Thoracic aorta (tissue), 2 donors: ENCODE measurements at regions not wholly inside any gene's neighbourhood (a gene's known extent, or its start where the extent isn't known, plus 50 kb on each side); places are given as distances from the start of the nearest gene placed in this dataset.

Experiments
- ATAC-seq: fragments of 150-250 bp; one replicate; pipeline ENCODE4 v1.8.0; 2017; ENCODE audit warnings: low read depth; ENCODE audit not compliant: insufficient number of reproducible peaks, low FRiP score
- DNase-seq: peaks from one replicate; pipeline ENCODE4 v3.0.0-alpha.2; 2020; ENCODE audit warnings: low spot score
- H3K27ac ChIP-seq, 2 donors: fragments of 200-600 bp; sonication (generic); 1 replicate in 1 of 2; 2 replicates in 1 of 2; pipeline ENCODE4 v1.5.1; 2016; ENCODE audit warnings: mild to moderate bottlenecking in 2 of 2, moderate library complexity in 2 of 2
- H3K27me3 ChIP-seq: fragments of 200-600 bp; sonication (generic); replicated peaks from 2 replicates; pipeline ENCODE4 v1.6.0; 2016; ENCODE audit warnings: mild to moderate bottlenecking; ENCODE audit not compliant: insufficient read depth
- H3K36me3 ChIP-seq: fragments of 200-600 bp; sonication (generic); one replicate; pipeline ENCODE4 v1.5.1; 2016
- H3K4me1 ChIP-seq, 2 donors: fragments of 200-600 bp; sonication (generic); 1 replicate in 1 of 2; 2 replicates in 1 of 2; pipeline versions ENCODE4 v1.5.1 to v1.6.0; 2016; ENCODE audit warnings: low read depth in 2 of 2, mild to moderate bottlenecking in 1 of 2; ENCODE audit not compliant: control insufficient read depth in 1 of 2
- H3K4me3 ChIP-seq: fragments of 200-600 bp; sonication (generic); 2 replicates; pipeline ENCODE4 v1.5.1; 2016; ENCODE audit warnings: mild to moderate bottlenecking
- H3K9me3 ChIP-seq: fragments of 200-600 bp; sonication (generic); 2 replicates; pipeline ENCODE4 v1.5.1; 2016
- TF ChIP-seq, protein P1 (sequence below): fragments of 200-600 bp; sonication (generic); IDR thresholded peaks from one replicate; pipeline ENCODE4 v1.5.1; 2019; ENCODE audit warnings: antibody characterized with exemption

DNA sequence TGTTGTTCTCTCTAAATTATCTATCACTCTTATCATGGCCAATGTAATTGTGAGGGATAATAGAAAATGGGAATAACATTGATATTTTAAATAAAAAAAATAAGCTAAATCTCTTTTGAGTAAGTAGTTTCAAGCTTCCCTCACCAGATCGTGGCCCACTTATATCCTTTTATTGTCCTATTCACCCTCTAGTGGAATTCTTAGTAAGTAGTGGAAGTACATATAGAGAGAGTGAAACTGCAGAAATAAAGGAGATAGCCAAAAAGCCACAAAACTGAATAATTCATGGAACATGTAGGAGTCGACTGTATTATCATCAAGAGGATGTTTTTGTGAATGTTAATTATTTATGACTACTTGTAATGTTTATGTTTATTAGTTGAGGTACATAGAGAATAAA is 66.1 kb upstream of the DTNA start:
- H3K27me3 ChIP-seq, result no peaks in the 10 kb centered on the region
- H3K27ac ChIP-seq, result peak overlapping the region; percentile 43 to 65
- DNase-seq (no peak), ATAC-seq (no peak)
- no peaks in the 10 kb centered on the region for H3K9me3 ChIP-seq
- H3K36me3 ChIP-seq, result no peaks in the 10 kb centered on the region
- TF ChIP-seq, protein P1, sequence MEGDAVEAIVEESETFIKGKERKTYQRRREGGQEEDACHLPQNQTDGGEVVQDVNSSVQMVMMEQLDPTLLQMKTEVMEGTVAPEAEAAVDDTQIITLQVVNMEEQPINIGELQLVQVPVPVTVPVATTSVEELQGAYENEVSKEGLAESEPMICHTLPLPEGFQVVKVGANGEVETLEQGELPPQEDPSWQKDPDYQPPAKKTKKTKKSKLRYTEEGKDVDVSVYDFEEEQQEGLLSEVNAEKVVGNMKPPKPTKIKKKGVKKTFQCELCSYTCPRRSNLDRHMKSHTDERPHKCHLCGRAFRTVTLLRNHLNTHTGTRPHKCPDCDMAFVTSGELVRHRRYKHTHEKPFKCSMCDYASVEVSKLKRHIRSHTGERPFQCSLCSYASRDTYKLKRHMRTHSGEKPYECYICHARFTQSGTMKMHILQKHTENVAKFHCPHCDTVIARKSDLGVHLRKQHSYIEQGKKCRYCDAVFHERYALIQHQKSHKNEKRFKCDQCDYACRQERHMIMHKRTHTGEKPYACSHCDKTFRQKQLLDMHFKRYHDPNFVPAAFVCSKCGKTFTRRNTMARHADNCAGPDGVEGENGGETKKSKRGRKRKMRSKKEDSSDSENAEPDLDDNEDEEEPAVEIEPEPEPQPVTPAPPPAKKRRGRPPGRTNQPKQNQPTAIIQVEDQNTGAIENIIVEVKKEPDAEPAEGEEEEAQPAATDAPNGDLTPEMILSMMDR, result peak; percentile 28
- H3K4me1 ChIP-seq, result peaks cover 18 to 51% of the 10 kb centered on the region in 2 donors
- peak overlapping the region; percentile 38 for H3K4me3 ChIP-seq

GRCh38 chr18:34647251-34647650 is 62.8 kb upstream of the DTNA start:
- Histone ChIP-seq H3K4me3 (no peak overlapping the region), H3K27me3 (no peaks in the 10 kb centered on the region), H3K36me3 (no peaks in the 10 kb centered on the region), H3K4me1 (peaks cover 35 to 82% of the 10 kb centered on the region in 2 donors), H3K9me3 (no peaks in the 10 kb centered on the region), H3K27ac (peak overlapping the region in 1 of 2 donors; percentile 73)
- DNase-seq, result no peak
- no peak for ATAC-seq
- TF ChIP-seq, protein P1, result no peak

DNA sequence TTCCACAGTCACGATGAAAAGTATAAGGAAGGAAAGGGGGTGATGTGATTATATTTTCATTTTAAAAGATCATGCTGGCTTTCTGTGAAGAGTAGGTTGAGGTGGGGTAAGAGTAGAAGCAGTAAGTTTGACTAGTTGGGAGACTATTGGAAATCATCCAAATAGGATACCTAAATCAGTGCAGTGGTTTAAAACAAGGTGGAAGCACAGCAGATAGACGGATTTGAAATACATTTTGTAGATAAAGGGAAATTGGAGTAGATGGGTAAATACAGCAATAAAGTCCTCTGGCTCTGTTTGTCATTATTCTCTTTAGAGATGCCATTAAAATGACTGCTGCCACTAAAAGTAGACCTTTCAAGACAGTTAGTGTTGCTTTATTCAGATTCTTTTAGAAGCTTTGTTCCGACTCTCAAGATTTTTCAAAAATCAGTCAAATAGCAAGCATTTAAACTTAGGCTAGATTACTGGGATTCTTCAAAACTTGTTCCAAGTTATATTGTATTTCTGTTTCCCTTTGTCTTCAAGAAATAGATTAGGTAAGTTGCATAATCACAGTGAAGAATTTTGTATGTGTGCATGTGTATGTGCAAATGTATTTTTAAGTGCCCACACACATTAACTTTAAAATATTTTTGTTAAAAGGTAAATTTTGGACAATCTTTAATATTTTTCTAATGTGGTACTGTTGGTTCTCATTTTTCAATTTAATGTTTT is 61.7 kb upstream of the DTNA start:
- no peak for ATAC-seq
- Histone ChIP-seq H3K36me3 (no peaks in the 10 kb centered on the region), H3K27me3 (no peaks in the 10 kb centered on the region), H3K4me3 (no peak overlapping the region), H3K4me1 (peaks cover 35 to 78% of the 10 kb centered on the region in 2 donors), H3K9me3 (no peaks in the 10 kb centered on the region), H3K27ac (peak overlapping the region; percentile 36 to 73)
- TF ChIP-seq, protein P1, result no peak
- no peak for DNase-seq

DNA sequence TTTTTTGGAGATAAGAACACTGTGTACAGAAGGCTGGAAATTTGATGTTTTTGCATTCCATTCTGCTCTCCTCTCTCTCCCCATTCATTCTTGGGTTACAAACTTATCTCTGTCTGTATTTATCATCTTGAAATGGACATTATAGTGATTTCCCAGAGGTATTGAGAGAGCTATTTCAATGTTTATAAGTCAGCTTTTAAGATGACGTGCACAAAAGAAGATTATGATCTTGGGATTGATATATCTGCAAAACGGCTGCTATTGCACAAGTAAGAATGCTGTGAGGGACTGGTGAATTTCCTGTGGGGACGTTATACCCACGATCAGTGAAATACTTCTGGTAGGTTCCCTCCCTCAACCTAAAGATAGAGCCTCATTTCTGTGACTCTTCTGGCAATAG is 61.0 kb upstream of the DTNA start:
- no peaks in the 10 kb centered on the region for H3K36me3 ChIP-seq
- TF ChIP-seq, protein P1, result no peak
- DNase-seq (no peak), ATAC-seq (no peak)
- H3K27me3 ChIP-seq, result no peaks in the 10 kb centered on the region
- peak overlapping the region; percentile 64 to 73 for H3K27ac ChIP-seq
- peaks cover 35 to 74% of the 10 kb centered on the region in 2 donors for H3K4me1 ChIP-seq
- H3K9me3 ChIP-seq, result no peaks in the 10 kb centered on the region
- no peak overlapping the region for H3K4me3 ChIP-seq

- Histone ChIP-seq H3K4me3 (peak overlapping the region; percentile 51), H3K9me3 (no peaks in the 10 kb centered on the region), H3K27ac (peak overlapping the region; percentile 64 to 73), H3K36me3 (no peaks in the 10 kb centered on the region), H3K4me1 (peaks cover 28 to 68% of the 10 kb centered on the region in 2 donors), H3K27me3 (no peaks in the 10 kb centered on the region)
- ATAC-seq (peak; percentile 63), DNase-seq (no peak)
- TF ChIP-seq, protein P1, result no peak
Observed at GRCh38 chr18:34650121-34650545, 60.0 kb upstream of the DTNA start.
